ENCODE measurements at regions not wholly inside any gene's neighbourhood (a gene's known extent, or its start where the extent isn't known, plus 50 kb on each side); places are given as distances from the start of the nearest gene placed in this dataset.
A peak's percentile ranks its signal among the peaks of the same experiment; 100 is the strongest.

- TF ChIP-seq CTCF (IDR thresholded peaks at IDR 0.05; ENCODE audit: poor library complexity, severe bottlenecking) (no peak), EZH2 (IDR thresholded peaks at IDR 0.05; ENCODE audit: borderline replicate concordance, insufficient read depth, low read length, poor library complexity, severe bottlenecking) (no peak), RAD21 (conservative IDR thresholded peaks at IDR 0.05) (no peak), MXI1 (conservative IDR thresholded peaks at IDR 0.05; ENCODE audit: poor library complexity, severe bottlenecking) (no peak), TAF1 (IDR thresholded peaks at IDR 0.05; ENCODE audit: low read depth) (no peak), POLR2AphosphoS5 (IDR thresholded peaks at IDR 0.05) (peak; percentile 30), SMC3 (conservative IDR thresholded peaks at IDR 0.05; ENCODE audit: poor library complexity) (no peak), EP300 (conservative IDR thresholded peaks at IDR 0.05; ENCODE audit: poor library complexity, severe bottlenecking) (no peak)
- TF ChIP-seq, protein P1, sequence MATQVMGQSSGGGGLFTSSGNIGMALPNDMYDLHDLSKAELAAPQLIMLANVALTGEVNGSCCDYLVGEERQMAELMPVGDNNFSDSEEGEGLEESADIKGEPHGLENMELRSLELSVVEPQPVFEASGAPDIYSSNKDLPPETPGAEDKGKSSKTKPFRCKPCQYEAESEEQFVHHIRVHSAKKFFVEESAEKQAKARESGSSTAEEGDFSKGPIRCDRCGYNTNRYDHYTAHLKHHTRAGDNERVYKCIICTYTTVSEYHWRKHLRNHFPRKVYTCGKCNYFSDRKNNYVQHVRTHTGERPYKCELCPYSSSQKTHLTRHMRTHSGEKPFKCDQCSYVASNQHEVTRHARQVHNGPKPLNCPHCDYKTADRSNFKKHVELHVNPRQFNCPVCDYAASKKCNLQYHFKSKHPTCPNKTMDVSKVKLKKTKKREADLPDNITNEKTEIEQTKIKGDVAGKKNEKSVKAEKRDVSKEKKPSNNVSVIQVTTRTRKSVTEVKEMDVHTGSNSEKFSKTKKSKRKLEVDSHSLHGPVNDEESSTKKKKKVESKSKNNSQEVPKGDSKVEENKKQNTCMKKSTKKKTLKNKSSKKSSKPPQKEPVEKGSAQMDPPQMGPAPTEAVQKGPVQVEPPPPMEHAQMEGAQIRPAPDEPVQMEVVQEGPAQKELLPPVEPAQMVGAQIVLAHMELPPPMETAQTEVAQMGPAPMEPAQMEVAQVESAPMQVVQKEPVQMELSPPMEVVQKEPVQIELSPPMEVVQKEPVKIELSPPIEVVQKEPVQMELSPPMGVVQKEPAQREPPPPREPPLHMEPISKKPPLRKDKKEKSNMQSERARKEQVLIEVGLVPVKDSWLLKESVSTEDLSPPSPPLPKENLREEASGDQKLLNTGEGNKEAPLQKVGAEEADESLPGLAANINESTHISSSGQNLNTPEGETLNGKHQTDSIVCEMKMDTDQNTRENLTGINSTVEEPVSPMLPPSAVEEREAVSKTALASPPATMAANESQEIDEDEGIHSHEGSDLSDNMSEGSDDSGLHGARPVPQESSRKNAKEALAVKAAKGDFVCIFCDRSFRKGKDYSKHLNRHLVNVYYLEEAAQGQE (IDR thresholded peaks at IDR 0.05; ENCODE audit: borderline replicate concordance): no peak
Measured at GRCh38 chr4:129600898-129601297, 504.9 kb downstream of the C4orf33 start.

Data from neural cell (in vitro differentiated cells).